HG03520 (cell line): ENCODE measurements at regions not wholly inside any gene's neighbourhood (a gene's known extent, or its start where the extent isn't known, plus 50 kb on each side); places are given as distances from the start of the nearest gene placed in this dataset.

Source experiments
- ATAC-seq: cut with Tn5 transposase; IDR thresholded peaks from one replicate; pipeline ENCODE4 v1.9.1; 2021; ENCODE audit warnings: mild to moderate bottlenecking, moderate library complexity; ENCODE audit not compliant: unreplicated experiment

GRCh38 chr13:77383097-77383496 lies 56.2 kb upstream of the MYCBP2 start:
- no peak for ATAC-seq

GRCh38 chr13:77381059-77381458 lies 54.2 kb upstream of the MYCBP2 start:
- ATAC-seq, result no peak

DNA sequence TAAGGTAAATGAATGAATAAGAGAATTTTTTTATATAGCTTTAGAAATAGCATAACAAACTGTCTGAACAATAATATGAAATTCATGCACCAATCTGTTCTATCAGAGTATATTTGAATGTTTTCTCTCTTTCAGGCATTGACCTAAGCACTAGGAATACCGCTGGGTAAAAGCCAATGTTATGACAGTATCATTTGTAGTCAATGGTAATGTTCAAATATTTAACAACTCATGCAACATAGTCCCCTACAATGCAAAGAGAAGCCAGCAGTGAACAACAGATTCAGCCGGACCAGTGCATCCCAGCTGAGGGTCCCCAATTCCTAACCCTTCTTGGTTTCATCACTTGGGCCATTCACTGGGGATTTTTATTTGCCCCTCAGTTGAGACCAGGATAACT lies 52.6 kb upstream of the MYCBP2 start:
- no peak for ATAC-seq

GRCh38 chr13:77378662-77379061 lies 51.8 kb upstream of the MYCBP2 start:
- no peak for ATAC-seq

DNA sequence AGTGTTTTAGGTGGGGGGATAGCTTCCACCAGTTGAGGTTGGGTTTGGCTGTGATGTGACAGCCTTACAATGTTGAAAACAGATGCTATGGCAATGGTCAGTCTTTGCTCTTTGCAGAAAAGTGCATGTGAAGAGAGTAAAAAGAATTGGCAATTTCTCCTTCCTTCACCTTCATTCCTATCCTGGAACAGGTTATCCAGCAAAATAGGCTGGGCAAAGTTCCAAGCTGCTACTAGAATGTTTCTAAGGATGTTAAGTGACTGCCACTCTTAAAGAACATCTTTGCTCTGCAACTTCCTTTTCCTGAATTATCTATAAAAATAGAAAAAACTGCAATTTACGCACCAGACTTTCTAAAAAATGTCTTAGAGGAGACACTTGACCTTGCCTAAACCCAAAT lies 50.1 kb upstream of the MYCBP2 start:
- ATAC-seq, result no peak
